GM18868 (cell line): ENCODE measurements at regions not wholly inside any gene's neighbourhood (a gene's known extent, or its start where the extent isn't known, plus 50 kb on each side); places are given as distances from the start of the nearest gene placed in this dataset.

Experiments used
- ATAC-seq: cut with Tn5 transposase; IDR thresholded peaks from one replicate; pipeline ENCODE4 v1.9.1; 2021; ENCODE audit warnings: mild to moderate bottlenecking, moderate library complexity; ENCODE audit not compliant: unreplicated experiment

DNA sequence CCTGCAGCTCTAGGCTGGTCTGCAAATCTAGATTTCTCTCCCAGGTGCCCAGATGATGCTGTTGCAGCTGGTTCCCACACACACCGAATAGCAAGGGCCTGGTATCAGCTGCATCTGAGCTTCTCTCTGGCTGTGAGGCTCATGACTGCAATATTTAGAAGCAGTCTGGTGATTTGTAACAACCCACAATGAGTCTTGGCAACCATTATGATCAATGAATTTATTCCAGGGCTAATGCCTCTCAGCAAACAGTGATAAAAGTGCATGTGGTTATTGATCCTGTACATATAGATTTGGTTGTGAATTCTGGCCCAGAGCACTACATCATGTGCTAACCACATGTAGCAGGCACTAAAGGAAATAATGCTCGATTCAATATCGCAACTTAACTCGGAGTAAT, 114.3 kb downstream of the ASCL4 start:
- no peak for ATAC-seq

GRCh38 chr12:107891967-107892366, 117.5 kb downstream of the ASCL4 start:
- no peak for ATAC-seq

DNA sequence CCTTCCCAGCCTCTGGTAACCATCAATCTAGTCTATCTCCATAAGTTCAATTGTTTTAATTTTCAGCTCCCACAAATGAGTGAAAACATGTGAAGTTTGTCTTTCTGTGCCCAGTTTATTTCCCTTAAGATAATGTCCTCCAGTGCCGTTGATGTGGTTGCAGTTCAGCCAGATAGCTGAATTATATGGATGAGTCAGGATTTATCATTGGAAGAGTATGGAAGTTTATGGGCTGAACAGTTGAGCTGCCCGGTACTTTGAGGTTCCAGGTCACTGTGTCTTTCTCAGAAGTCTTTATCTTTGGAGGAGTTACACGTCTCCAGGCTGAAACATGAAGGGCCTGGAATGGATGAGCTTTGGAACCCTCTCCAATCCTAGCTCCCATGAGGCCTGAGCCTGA, 120.1 kb downstream of the ASCL4 start:
- no peak for ATAC-seq

DNA sequence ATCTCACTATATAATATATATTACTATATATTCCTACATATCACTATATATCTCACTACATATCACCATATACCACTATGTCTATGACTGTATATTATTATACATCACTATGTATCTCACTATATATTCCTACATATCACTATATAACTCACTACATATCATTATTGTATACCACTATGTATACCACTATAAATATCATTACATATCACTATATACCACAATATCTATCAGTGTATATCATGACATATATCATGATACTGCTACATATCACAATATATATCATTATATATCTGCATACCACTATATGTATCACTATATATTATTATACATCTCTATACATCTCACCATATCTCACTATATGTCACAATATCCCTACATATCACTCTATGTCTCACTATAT, 121.5 kb downstream of the ASCL4 start:
- no peak for ATAC-seq

DNA sequence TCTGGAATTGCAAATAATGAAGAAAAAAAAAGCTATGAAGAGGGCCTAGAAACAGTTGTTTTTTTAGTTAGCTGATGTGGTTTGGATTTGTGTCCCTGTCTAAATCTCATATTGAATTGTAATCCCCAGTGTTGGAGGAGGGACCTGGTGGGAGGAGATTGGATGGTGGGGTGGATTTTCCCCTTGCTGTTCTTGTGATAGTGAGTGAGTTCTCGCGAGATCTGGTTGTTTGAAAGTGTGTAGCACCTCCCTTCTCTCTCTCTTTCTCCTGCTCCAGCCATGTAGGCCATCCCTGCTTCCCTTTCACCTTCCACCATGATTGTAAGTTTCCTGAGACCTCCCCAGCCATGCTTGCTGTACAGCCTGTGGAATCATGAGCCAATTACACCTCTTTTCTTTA, 126.1 kb downstream of the ASCL4 start:
- ATAC-seq: no peak

- ATAC-seq: peak; percentile 96
Measured at GRCh38 chr12:107903341-107904061, 129.0 kb downstream of the ASCL4 start.

DNA sequence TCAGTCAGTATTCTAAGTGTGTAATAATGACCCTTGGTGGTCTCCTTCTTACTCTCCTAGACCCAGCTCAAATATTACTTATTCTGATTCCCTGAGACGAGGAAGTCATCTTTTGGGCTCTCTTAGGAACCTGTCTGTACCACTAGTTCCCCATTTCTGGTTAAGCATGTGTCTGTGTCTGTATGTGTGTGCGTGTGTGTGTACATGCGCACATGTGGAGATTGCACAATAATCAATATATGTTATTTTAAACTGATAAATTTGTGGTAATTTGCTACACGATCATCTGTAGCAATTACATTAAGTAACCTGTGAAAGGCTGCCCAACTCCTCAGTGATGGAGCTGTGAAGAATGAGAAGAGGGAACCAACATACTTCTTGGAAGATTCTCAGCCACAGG, 132.2 kb downstream of the ASCL4 start:
- ATAC-seq: no peak

DNA sequence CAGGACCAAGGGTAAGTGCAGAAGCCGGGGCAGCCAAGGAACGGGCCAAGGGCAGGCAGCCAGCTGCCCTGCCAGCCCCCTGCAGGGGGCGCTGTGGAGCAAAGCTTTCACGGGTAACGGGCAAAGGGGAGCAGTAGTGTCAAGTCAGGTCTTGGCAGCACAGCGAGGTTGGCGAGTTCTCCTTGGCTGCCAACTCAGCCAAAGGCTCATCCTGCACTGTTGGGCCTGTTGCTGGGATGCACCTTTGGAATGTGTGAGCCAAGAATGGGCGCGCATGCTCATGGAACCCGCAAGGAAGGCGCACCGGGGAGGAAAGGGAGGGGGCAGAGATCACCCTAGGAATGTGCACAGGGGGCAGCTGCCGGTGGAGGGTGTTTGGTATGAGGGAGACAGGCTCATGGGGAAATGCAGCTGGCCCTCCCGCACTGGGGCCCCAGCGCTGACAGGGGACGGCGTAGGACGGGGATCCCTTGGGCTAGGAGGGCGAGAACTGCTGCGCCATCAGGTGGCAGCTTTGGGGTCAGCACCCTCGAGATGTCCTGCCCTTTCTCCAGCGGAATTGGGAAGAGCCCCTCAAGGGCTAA, 138.0 kb downstream of the ASCL4 start:
- ATAC-seq: peak; percentile 61

GRCh38 chr12:107914460-107914977, 140.0 kb downstream of the ASCL4 start:
- ATAC-seq: no peak

- no peak for ATAC-seq
Measured at GRCh38 chr12:107917912-107918800, 143.7 kb downstream of the ASCL4 start.

- no peak for ATAC-seq
Measured at GRCh38 chr12:107921062-107921461, 146.6 kb downstream of the ASCL4 start.

DNA sequence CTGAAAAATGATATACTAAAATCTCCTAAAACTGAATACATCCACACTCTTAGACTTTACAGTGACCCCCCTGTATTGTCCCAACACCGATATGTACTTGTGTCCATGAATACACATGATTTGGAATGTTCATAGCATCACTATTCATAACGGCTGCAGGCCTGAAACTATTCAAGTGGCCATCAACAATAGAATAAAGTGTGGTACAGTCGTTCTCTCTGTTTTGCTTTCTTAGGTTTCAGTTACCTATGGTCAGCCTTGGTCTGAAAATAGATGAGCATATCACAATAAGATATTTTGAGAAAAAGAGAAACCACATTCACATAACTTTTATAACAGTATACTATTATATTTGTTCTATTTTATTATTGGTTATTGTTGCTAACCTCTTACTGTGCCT, 150.6 kb downstream of the ASCL4 start:
- ATAC-seq: no peak

DNA sequence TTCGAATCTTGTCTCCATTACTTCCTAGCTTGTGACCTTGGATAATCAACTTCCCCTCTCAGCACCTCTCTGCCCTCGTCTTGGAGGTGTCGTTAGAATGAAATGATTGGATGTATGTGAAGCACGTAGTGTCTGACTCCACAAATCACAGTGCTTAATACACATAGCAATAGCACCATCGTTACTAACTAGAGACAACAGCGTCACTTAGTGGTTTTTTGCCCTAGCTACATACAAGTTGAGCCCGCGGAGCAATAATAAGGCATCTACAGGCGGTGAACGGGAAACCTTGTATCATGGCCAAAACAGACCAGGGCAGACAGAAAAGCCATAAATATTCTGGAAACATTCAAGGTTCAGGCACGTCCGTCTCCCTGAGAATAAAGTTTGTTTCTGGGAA, 154.9 kb downstream of the ASCL4 start:
- ATAC-seq: no peak

DNA sequence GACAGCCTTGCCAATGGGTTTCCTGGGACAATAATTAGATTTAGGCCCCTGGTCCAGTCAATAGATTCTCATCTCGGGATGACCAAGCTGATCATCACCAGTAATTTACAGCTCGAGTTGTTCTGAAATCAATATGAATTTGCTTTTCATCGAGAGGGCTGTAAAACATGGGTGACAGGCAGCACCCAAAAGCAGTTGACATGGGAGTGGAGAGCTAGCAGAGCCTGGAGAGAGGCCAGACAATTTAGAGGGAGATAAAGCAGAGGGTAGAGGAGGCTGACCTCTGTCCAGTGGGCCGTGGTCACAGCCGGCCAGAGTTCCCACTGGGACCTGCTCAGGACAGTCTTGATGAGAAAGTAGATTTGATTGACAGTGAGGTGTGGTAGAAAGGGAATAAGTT, 157.3 kb downstream of the ASCL4 start:
- no peak for ATAC-seq

DNA sequence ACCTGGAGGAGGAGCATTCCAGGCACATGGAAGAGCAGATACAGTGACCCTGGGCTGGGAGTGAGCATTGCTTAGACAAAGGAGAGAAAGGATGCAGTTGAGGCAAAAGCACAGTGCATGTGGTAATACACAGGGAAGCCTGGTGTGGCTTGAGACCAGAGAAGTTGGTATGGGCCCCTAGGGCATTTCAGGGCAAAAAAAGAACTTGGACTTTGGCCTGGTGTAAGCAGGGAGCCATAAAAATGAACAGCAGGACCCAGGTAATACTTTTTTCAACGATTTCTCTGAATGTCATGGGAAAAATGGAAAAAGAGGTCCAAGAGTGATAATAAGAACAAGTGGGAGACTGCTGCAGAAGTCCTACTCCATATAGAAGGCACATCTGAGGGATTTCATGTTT, 163.9 kb downstream of the ASCL4 start:
- no peak for ATAC-seq

GRCh38 chr12:107948391-107948945, 174.0 kb downstream of the ASCL4 start:
- no peak for ATAC-seq

DNA sequence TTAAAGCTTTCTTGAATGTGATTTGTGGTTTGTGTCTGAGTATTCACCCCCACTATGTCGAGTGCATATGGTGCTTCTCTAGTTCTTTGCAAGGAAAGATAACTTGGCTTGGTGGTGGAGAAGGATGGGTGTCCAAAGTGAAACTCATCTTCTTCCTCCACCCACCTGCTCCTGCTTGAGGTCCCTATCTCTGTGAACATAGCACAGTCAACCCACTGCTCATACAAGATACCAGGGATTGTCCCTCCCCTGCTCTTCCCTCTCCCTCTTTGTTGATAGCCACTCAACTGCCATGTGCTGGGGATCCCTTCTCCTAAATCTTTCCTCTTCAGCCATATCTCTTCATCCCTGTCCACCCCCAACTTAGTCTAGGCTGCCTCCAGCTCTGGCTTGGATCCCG, 176.5 kb downstream of the ASCL4 start:
- no peak for ATAC-seq

- ATAC-seq: no peak
Measured at GRCh38 chr12:107955966-107956643, 173.0 kb upstream of the WSCD2 start.

DNA sequence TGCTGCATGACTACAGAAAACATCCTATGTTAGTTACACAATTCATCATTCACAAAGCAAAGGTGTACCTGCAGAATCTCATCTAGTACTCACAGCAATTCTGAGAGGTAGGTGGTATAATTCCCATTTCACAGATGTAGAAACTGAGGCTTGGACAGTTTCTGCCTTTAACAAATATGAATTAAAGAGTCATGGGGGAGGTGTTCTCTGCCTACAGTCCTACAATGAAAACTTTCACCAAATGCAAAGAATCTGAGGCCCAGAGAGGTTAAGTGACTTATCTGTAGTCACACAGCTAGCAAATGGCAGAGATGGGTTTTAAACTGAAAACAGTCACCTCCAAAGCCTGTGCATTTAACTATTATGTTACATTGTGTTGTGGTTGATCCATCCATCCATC, 171.6 kb upstream of the WSCD2 start:
- no peak for ATAC-seq

- no peak for ATAC-seq
Measured at GRCh38 chr12:107963635-107964034, 165.5 kb upstream of the WSCD2 start.

- no peak for ATAC-seq
Measured at GRCh38 chr12:107967170-107967569, 161.9 kb upstream of the WSCD2 start.
